ENCODE measurements at regions not wholly inside any gene's neighbourhood (a gene's known extent, or its start where the extent isn't known, plus 50 kb on each side); places are given as distances from the start of the nearest gene placed in this dataset.
"Not testable (repeated sequence)": the region's sequence is repeated elsewhere in the genome, so short reads cannot be mapped to it uniquely, and the experiment has no call there.

DNA sequence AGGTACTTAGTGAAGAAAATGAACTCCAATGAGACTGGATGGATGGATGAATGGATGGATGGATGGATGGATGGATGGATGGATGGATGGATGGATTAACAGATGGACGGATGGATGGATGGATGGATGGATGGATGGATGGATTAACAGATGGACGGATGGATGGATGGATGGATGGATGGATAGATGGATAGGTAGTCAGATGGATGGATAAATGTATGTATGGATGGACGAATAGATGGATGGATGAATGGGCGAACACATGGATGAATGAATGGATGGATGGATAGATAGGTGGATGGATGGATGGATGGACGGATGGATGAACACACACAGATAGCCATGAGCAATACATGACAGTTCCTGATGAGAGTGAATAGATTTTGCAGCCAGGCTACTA is 589.0 kb upstream of the B3GAT1 start:
- TF ChIP-seq, protein P1, sequence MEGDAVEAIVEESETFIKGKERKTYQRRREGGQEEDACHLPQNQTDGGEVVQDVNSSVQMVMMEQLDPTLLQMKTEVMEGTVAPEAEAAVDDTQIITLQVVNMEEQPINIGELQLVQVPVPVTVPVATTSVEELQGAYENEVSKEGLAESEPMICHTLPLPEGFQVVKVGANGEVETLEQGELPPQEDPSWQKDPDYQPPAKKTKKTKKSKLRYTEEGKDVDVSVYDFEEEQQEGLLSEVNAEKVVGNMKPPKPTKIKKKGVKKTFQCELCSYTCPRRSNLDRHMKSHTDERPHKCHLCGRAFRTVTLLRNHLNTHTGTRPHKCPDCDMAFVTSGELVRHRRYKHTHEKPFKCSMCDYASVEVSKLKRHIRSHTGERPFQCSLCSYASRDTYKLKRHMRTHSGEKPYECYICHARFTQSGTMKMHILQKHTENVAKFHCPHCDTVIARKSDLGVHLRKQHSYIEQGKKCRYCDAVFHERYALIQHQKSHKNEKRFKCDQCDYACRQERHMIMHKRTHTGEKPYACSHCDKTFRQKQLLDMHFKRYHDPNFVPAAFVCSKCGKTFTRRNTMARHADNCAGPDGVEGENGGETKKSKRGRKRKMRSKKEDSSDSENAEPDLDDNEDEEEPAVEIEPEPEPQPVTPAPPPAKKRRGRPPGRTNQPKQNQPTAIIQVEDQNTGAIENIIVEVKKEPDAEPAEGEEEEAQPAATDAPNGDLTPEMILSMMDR (IDR thresholded peaks at IDR 0.05), result not testable (repeated sequence)
- not testable (repeated sequence) for TF ChIP-seq POLR2A (IDR thresholded peaks at IDR 0.05)
